ENCODE measurements at regions not wholly inside any gene's neighbourhood (a gene's known extent, or its start where the extent isn't known, plus 50 kb on each side); places are given as distances from the start of the nearest gene placed in this dataset.

DNA sequence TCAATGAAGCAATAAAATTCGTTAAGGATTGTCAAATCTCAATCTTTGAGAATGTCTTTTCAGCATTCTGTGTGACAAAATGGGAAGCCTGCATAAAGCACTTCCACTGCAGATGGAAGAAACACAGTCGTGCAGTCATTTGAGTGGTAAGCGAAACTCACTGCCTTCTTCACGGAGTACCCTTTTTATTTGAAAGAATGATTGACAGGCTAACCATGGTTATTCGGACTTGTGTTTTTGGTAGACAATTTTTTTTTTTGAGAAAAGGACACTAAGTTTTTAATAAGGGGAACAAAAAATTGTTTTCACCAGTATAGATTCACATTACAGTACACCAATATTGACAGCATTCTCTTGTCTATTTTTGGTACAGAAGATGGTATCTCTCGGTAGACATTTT is 86.9 kb upstream of the MSX1 start:
- DNase-seq (ENCODE audit: low read depth in 3 of 3): no peak

DNA sequence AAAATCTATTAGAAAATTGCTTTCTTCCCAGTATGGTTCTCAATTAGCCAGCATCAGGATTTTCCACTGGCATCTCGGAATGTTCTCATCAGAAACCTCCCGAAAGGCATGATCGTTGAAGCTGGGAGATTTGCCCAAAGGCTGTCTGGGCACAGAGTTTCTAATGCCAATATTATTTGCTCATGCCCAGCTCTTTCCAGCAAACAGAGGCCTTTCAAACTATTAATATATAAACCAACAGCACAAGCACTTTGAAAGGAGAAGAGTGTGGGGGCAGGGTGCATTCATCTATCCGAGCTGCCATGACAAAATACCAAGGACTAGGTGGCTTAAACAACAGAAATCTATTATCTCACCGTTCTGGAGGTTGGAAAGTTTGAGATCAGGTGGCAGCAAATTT is 88.3 kb upstream of the MSX1 start:
- no peak for DNase-seq (ENCODE audit: low read depth in 3 of 3)

DNA sequence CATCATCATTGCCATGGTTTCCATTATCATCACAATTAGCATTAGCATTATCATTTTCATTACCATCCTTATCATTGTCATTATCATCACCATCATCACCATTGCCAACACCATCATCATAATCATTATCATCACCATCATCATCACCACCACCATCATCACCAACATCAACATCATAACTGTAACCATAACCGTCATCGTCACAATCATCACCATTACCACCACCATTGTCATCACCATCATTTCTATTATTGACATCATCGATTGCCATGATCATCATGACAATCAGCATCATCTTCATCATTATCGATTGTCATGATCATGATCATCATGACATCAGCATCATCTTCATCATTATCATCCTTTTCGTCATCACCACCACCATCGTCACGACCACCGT is 88.9 kb upstream of the MSX1 start:
- no peak for DNase-seq (ENCODE audit: low read depth in 3 of 3)

DNA sequence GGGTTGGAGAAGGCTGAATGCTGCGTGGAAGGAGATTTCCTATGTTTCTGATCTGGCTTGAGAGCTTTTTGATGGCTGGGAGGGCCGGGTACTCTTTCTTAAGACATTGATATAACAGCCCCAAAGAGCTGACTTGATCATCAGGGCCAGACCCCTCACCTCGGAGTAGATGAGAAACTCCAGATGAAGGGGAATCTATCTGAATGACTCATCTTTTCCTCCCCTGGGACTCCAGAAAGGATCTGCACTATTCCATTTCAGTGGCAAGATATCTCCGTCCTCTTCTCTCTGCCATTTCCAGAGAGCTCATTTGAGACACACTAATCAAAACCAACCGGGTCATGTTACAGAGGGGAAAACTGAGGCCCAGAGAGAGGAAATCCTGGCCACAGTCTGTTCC is 92.9 kb upstream of the MSX1 start:
- no peak for DNase-seq (ENCODE audit: low read depth in 3 of 3)

DNA sequence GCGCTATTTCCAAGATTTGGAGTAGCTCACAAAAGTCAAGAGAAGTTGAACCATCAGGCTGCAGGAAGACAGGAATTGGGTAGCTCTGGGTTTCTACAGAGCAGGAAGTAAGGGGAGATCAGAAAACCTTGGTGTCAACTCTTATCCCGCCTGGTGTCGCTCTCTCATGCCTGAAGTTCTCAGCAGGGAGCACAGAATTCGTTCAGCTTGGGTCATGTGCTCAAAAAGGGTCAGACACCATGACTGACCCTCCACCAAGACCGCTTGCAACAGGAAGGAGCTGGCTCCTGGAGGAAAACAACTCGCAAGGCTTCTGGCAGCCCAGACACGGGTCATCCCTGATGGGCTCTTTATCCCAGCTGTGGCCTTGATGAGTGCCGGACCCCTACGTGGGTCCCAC is 93.7 kb upstream of the MSX1 start:
- DNase-seq (ENCODE audit: low read depth in 3 of 3): no peak

DNA sequence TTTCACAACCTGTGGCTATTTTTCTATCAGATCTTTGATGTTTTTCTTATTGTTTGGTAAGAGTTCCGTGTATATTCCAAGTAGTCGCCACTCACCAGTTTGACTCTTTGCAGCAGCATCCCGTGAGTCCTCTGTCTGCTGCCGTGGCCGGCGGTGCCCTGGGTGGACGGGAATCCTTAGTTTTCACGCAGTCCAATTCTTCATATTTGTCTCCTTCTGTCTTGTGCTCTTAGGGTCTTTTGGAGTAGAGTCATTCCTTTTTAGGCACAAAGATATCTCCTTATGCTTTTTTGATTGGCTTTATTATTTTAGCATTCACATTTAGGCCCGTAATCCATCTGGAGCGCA is 94.9 kb upstream of the MSX1 start:
- no peak for DNase-seq (ENCODE audit: low read depth in 3 of 3)

DNA sequence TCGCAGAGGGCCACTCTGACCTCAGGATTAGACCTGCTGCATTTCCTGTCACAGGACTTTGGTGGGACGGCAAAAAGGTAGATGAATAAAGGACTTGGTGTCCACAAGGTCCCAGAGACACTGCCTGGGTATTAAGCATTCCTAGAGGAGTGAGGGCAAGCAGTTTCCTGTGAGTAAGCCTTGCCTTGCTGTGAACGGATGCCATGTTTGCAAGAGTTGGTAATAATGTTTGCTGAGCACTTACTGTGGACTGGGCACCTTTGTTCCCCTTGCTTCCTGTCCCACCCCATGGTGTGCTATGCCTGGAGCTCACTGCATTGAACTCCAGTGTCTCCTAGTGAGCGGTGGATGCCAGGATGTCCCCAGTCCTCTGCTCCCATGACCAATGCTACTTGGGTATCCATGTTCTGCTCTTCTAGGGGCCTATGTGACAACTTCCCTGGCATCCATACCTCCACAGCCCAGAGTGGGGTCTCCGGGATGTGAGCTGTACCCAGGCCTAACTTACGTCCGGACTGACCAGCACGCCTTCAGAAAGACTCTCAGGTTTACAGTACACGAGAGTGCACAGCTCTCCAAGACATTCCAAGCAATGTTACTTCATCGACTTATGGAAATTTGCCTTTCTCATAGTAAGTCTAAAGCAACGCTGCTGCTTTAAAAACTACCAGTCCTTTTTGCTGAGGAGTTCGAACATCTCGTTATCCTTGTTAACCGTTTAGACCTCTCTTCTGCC is 95.5 kb upstream of the MSX1 start:
- DNase-seq (ENCODE audit: low read depth in 3 of 3): no peak

DNA sequence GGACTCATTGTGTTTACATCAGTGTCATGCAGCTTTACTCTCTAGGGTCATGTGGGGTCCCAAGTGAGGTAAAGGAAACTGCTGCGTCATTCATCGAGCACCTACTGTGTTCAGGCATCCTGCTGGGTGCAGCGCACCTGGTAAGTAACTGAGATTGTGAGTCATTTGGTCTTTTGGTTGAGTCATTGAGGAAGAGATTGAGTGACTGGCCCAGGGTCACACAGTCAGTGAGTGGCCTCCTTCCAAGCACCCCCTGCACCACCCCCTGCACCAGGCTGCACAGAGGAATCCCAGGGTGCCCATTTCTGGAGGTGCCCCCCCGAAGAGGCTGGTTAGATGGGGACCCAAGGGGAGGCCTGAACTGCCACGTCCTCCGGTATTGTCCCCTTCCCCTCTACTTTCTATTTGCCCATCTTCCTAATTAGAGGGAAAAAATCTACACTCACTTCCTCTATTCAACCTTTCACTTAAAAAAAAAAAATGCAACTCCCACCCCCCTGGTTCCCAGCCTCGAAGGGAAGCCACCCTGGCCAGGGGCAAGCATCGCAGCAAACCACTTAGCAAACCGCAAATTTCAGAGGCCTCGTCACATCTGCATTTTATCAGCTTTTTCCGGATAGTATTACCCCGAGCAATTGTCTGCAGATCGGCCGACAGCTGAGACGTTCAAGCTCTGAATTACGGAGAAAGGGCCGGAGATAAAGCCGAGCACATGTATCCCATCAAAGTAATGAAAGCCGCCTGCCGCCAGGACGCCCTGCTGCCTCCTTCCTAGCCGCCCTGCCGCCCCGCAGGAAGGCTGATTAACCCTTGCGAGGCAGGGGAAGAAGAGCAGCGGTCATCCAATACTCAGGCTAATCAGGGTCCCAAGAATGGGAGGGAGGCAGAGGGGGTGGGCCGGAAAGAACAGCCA is 96.3 kb upstream of the MSX1 start:
- DNase-seq (ENCODE audit: low read depth in 3 of 3): peak; percentile 3 to 20 (median 14)

DNA sequence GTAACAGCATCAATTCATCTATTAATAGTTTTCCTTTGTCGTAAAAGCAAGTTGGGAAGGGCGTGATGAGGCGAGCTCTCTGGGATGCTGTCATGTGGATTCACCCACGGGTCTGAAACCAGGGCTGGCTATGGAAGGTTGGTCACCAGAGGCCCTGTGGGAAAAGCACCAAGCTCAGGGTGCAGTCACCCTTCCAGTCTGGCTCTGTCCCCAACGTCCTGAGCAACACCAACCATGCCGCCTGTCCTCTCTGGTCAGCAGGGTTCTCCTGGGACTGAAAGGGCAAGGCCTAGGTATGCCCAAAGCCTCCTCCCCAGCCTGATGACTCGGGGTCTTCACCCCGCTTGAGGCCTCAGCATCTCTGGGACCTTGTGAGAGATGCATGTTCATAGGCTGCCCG is 97.2 kb upstream of the MSX1 start:
- no peak for DNase-seq (ENCODE audit: low read depth in 3 of 3)

DNA sequence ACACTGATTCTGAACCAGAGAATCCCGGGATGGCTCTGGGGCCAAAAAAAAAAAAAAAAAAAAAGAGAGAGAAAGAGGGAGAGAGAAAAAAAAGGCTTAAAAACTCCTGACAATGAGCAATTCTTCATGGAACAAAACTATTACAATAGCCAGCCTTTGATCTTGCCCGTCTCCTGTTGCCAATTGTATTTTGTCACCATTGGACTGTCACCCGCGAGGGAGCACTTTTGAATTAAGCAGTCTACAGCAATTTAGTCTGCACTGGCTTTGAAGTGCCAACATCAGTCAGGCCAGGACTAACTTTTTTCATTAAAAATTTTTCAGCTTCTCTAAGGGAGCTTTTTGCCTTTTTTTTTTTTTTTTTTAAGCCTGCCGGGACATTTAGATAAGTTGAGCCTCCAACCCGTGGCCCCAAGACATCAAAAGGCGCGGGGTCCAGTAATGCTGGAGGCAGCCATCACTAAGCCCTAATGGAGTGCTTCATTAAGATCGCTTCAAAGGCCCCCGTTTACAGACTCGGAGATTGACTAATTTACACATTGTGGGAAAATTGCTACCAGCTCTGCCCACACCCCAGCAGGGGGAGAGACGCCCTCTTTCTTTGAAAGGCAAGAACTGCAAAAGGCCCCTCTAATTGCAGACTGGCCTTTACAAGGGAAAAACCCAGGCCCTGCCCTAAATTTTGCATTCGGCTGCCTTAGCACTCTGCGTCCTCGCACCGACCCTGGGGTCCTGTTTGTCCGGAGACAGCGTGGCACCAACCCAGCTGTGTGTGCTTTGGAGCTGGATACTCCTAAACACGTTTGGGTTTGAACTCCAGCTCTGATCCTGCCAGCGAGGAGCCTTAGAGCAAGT is 98.1 kb upstream of the MSX1 start:
- no peak for DNase-seq (ENCODE audit: low read depth in 3 of 3)

DNA sequence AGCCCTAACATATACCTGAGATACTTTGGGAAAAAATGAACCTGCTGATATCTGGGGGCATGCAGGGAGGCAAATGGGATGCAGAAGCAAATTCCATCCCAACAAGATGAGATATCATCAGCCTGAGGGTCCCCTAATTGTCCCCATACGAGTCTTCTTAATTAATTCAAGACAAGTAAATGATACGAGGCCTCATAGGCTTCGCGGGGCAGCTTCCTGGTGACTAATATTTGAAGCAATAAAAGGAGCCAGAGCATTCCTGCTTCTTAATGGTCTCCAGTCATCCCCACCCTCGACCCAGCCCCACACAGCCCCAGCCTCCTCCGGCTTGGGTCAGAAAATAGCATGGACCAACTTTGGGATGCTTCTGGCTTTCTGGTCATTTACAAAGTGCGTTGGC is 99.6 kb upstream of the MSX1 start:
- DNase-seq (ENCODE audit: low read depth in 3 of 3): no peak

DNA sequence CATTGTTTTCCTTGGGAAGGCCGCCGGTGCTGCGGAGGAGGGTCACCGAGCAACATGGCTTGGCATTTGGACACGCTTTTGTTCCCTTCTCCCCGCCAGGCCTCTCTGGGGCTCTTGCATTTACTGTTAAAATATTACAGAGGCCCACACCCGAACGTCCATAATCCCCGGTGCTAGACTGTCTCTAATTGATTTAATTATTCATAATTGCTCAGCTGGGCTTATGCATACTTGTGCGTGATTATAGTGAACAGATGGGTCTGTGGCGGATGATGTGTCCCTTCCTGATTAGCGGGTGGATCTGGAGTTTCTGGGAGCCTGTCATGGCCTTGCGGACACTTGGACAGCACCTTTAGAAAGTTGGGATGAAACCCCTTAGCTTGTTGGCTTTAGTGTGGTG is 100.2 kb upstream of the MSX1 start:
- no peak for DNase-seq (ENCODE audit: low read depth in 3 of 3)

DNA sequence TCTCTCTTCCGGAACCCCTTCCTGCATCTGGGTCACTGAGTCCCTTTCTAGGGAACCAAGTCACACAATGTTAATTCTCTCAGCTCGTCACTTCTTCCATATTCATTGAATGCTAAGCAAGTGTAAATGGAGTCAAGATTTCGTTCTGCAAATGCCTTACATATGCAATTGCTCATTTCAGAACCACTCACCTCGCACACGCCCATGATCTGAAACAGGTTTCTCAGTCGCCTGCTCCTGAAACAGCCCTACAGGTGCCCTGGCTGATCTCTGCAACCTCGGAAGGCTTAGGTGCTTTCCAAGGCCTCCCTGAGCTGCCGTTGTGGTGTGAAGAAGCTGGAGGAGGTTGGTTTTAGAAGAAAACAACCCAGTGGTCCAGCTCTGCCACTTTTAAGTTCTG is 100.8 kb upstream of the MSX1 start:
- DNase-seq (ENCODE audit: low read depth in 3 of 3): no peak

DNA sequence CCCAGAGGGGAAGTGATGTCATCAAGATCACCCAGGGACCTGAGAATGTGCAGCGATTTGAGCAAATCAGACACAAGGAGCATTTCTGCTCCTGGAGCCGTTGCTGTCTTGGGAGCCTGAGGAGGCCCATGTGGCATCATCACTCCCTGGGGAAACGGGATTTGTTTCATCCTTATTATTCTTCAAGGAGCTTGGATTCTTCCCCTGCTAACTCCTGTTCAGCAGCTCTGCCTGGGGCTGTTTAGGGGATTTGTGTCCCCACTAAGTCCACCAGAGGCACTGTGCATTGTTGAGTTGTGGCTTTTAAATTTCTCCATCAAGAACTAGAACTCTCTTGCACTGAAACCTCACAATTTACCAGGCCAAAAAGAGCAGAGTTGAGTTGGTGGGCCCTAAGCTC is 104.2 kb upstream of the MSX1 start:
- no peak for DNase-seq (ENCODE audit: low read depth in 3 of 3)

DNA sequence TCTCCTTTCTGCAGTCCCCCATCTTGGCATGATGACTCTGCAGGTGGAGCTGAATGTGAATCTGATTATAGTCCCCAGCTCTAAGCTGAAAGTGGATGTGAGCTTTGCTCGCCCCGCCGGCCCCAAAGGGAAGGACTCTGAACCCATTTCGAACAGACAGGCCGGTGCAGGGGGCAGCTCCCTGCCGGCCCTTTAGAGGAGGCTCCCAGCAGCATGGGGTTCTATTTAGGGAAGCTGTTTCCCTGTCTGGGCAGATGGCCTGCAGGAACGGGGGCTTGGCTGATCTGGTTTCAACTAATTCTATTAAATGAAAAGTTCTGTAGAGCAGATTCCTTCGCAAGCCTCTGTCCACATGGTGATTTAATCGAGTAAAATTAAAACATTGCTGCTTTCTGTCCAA is 104.8 kb upstream of the MSX1 start:
- DNase-seq (ENCODE audit: low read depth in 3 of 3): no peak

DNA sequence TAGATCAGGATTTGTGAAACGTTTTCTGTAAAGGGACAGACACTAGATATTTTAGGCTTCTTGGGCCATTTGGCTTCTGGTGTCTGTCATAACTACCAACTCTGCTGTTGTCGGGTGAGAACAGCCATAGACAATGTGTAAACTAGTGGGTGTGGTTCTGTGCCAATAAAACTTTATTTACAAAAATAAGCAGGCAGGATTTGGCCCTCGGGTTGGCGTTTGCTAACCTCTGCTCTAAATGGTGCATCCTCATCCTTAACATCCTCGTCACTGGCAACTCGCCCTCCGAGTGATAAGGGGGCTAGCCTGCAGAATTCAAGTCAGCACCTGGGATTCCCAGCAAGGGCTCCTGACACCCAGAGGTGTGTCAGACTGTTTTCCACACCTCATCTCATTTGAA is 105.8 kb upstream of the MSX1 start:
- no peak for DNase-seq (ENCODE audit: low read depth in 3 of 3)

DNA sequence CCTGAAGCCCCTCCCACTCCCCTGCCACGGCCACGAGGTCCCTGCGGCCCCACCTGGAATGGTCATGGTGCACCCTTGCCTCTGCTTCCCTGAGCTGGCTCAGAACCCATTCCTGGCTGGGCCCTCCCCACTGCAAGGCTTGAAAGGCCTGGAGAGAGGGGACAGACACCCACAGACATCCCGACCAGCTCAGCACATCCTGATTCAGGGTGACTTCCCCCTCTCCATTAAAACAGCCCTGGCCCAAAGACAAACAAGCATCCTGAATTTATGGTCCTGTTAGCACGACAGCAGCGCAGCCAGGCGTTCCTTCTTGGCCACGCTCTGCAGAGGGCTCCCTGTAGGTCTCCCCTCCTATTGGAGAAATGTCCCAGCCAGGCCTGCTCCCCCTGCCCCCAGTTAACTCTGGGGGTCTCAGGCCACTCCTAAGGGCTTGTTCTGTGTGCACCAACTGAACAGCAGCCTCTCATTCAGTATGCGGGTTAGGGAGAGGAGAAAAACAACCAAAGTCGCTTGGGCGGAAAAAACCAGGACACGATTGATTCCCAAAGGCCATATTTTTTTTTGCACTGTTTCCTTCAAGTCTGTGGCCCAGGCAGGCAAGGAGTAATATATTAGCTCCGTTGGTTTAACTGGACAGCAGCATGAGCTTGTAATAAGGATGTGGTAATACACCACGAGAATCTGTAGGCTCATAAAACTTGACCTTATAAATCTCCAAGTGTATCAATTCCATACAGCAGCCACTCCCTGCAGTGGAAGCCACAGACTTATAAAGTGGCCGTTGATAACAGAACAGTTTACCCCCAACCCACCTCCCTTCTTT is 106.7 kb upstream of the MSX1 start:
- DNase-seq (ENCODE audit: low read depth in 3 of 3): no peak

DNA sequence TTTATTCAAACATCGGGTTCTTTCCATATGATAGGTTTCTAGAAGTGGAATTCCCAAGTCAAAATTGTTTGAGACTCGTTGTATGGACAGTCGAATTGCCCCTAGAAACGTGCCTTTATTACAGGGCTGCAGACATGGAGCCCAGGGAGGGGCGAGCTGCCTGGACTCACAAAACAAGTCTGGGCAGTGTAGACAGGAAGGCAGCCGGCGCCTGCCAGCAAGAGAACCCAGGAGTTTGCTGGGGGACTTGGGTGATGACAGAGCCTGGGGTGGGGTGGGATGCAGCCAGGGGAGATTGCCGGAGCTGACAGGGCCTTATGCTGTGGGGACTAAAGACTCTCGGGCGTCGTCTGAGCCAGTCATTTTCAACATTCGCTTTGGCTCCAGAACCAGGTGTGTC is 107.4 kb upstream of the MSX1 start:
- DNase-seq (ENCODE audit: low read depth in 3 of 3): no peak

DNA sequence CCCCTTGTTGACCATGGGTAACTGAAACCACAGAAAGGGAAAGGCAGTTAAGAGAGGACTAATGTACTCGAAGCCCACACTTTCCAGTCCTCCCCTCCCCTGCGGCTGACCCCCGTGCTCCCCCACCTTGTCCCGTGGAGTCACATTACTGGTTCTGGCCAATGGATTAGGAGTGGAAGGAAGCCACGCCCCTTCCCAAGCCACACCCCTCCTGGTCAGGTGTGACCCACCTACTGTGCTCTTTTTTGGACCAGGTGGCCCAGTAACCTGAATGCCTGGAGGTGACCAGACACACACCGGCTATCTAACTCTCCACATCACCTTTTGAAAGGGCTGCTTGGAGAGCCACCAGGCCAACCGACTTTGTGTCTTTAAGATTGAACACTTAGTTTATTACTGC is 109.3 kb upstream of the MSX1 start:
- DNase-seq (ENCODE audit: low read depth in 3 of 3): no peak

DNA sequence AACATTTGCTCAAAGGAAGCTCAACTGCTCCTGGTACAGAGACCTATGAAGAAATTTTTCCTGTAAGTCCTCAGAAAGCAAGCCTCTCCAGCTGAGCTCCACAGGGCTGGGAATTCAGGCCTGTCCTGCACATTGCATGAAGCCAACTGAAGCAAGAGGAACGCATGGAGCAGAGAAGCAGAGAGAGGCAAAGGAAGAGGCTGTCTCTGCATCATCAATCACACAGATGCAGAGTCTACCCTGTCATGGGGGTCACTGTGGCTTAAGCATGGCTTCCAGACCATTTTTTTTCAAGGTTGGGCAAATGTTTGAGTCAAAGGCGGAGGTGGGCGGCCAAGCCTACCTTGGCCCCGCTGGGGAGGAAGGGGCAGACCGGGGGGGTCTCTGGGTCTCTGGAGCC is 110.3 kb upstream of the MSX1 start:
- no peak for DNase-seq (ENCODE audit: low read depth in 3 of 3)

DNA sequence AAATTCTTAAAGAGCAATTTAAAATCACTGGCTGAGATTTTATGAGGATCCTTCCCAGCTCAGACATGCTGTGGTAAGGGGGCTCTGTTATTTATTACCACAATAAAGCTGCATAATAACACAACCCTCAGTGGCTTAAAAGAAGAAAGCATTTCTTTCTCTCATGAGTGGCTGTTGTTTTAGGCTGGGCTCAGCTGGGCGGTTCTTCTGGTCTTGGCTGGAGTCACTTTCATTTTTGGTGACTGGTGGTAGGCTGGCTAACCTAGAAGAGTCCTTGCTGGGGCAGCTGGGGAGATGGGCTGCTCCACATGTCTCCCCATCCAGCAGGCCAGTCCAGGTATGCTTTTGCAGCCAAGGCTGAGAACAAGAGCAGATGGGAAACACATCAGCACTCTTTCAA is 113.0 kb upstream of the MSX1 start:
- DNase-seq (ENCODE audit: low read depth in 3 of 3): no peak

DNA sequence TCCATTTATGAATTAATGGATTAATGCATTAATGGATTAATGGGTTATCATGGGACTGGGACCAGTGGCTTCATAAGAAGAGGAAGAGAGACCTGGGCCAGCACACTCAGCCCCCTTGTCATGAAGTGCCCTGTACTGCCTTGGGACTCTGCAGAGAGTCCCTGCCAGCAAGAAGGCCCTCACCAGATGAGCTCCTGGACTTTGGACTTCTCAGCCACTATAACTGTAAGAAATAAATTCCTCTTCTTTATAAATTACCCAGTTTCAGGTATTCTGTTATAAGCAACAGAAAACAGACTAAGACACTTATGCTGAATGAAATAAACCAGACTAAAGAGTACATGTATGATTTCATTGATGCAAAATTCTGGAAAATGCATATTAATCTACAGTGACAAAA is 119.4 kb upstream of the MSX1 start:
- no peak for DNase-seq (ENCODE audit: low read depth in 3 of 3)

All from stimulated activated CD4-positive, alpha-beta T cell treated with anti-CD3 and anti-CD28 coated beads, TNF-alpha, amount 100 ng/mL, for 48 hours (primary cell).